LNCAP (cell line): ENCODE measurements at regions not wholly inside any gene's neighbourhood (a gene's known extent, or its start where the extent isn't known, plus 50 kb on each side); places are given as distances from the start of the nearest gene placed in this dataset.

Experiments used
- TF ChIP-seq, protein P1 (sequence below): fragments of 450-650 bp; IDR thresholded peaks from 2 replicates; pipeline ENCODE4 v1.5.1; 2017; ENCODE audit warnings: mild to moderate bottlenecking

GRCh38 chr22:22358686-22359085 is 114.1 kb downstream of the VPREB1 start:
- TF ChIP-seq, protein P1, sequence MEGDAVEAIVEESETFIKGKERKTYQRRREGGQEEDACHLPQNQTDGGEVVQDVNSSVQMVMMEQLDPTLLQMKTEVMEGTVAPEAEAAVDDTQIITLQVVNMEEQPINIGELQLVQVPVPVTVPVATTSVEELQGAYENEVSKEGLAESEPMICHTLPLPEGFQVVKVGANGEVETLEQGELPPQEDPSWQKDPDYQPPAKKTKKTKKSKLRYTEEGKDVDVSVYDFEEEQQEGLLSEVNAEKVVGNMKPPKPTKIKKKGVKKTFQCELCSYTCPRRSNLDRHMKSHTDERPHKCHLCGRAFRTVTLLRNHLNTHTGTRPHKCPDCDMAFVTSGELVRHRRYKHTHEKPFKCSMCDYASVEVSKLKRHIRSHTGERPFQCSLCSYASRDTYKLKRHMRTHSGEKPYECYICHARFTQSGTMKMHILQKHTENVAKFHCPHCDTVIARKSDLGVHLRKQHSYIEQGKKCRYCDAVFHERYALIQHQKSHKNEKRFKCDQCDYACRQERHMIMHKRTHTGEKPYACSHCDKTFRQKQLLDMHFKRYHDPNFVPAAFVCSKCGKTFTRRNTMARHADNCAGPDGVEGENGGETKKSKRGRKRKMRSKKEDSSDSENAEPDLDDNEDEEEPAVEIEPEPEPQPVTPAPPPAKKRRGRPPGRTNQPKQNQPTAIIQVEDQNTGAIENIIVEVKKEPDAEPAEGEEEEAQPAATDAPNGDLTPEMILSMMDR: no peak

DNA sequence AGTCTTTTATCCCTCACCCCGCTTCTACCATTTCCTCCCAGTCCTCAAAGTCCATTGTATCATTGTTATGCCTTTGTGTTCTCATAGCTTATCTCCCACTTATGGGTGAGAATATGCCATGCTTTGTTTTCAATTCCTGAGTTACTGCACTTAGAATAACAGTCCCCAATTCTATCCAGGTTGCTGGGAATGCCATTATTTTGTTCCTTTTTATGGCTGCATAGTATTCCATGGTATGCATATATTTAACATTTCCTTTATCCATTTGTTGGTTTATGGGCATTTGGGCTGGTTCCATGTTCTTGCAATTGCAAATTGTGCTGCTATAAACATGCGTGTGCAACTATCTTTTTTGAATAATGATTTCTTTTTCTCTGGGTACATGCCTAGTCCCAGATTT is 114.9 kb downstream of the VPREB1 start:
- TF ChIP-seq, protein P1: no peak

DNA sequence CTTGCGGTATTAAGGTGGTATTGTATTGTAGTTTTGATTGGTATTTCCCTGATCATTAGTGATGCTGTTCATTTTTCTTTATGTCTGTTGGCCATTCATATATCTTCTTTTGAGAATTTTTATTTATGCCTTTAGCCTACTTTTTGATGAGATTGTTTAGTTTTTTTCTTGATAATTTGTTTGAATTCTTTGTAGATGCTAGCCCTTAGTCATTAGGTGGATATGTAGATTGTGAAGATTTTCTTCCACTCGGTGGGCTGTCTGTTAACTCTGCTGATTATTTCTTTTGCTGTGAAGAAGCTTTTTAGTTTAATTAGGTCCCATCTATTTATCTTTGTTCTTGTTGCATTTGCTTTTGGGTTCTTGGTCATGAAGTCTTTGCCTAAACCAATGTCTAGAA is 115.4 kb downstream of the VPREB1 start:
- TF ChIP-seq, protein P1: no peak

DNA sequence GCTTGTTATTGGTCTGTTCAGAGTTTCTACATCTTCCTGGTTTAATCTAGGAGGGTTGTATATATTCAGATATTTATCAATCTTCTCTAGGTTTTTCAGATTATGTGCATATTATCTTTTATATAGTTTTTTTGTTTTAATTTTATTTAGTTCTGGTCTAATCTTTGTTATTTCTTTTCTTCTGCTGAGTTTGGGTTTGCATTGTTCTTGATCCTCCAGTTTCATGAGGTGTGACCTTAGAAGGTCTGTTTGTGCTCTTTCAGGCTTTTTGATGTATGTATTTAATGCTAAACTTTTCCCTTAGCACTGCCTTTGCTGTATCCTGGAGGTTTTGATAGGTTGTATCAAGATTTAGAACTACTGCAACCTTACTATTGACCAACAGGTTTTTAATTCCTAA is 117.7 kb downstream of the VPREB1 start:
- TF ChIP-seq, protein P1: no peak

DNA sequence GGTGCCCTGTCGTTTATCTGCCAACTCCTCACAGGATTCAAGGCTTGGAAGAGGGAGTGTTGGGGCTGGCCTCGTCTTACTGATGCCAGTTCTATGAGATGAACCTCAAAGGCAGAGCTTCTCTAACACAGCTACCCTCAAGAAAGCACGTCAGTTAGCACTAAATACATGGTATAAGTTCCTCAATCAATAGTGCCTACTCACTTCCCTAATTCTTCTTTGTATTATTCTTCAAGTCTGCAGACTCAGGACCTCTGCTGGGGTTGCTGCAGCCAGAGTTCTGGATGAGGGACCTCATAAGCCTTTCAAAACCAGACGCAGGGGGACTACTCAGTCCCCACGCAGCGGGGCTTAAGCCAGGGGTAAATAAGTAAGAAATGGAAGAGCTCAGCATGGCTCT is 118.3 kb downstream of the VPREB1 start:
- TF ChIP-seq, protein P1: no peak

DNA sequence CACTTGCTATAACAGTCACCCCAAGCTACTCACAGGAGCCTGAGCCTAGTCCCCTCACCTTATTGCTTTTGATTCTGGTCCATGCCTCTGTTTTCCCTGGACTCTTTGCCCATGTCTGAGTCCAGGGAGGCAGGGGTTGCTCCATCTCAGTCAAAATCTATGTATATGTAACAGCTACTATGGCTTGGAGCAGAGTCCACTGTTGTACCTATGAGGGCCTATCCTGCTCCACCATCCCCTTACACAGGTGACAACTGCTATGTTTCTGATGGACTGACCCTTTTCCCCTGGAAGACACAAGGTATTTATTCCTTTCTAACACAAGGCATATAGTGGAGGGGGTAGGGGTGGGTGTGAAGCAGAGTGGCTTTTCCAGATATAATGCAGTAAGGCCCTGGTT is 119.6 kb downstream of the VPREB1 start:
- TF ChIP-seq, protein P1: no peak

DNA sequence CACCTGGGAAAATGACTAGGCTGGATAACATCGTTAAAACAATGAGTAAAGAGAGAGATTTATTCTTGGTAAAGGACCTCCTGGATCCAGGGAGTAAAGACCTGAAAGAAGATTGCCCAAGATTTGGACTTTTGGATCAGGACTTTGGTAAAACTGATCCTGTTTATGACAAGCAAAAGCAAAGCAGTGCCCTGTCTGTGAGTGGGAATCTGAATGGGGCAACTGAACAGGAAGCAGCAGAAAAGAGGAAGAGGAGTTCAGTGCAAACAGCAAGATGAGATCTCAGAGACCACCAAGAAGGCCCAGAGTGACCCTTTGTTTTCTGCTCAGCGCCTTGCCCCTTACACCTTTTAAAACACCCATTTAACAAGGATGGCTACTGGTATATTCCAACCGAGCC is 122.0 kb downstream of the VPREB1 start:
- TF ChIP-seq, protein P1: no peak

- TF ChIP-seq, protein P1: no peak
These were observed 123.9 kb downstream of the VPREB1 start for GRCh38 chr22:22368516-22368915.
